ENCODE measurements at regions not wholly inside any gene's neighbourhood (a gene's known extent, or its start where the extent isn't known, plus 50 kb on each side); places are given as distances from the start of the nearest gene placed in this dataset.

GRCh38 chr14:73788701-73789551 lies 62.7 kb upstream of the PTGR2 start:
- no peak overlapping the region for H3K4me3 ChIP-seq (ENCODE audit: low read depth in 1 of 2, low read length in 2 of 2)
- no peaks in the 10 kb centered on the region for H3K36me3 ChIP-seq (ENCODE audit: control insufficient read depth in 2 of 2, insufficient read depth in 2 of 2, low read length in 1 of 2)
- peak overlapping the region; percentile 83 to 91 for H3K27ac ChIP-seq (ENCODE audit: low read depth in 2 of 2, low read length in 1 of 2)
- 73 to 80% methylated on average over 6 of the region's 6 CpGs for WGBS, 2 donors
- H3K9me3 ChIP-seq (ENCODE audit: control insufficient read depth in 2 of 2, insufficient read depth in 1 of 2, low read depth in 1 of 2, low read length in 1 of 2) = no peaks in the 10 kb centered on the region
- H3K4me1 ChIP-seq (ENCODE audit: control insufficient read depth in 2 of 2, insufficient read depth in 2 of 2, low read length in 1 of 2) = peaks cover 7 to 17% of the 10 kb centered on the region in 2 donors
- H3K27me3 ChIP-seq (ENCODE audit: control insufficient read depth in 1 of 2, insufficient read depth in 2 of 2, low read length in 2 of 2) = no peaks in the 10 kb centered on the region

- peaks cover 7 to 17% of the 10 kb centered on the region in 2 donors for H3K4me1 ChIP-seq (ENCODE audit: control insufficient read depth in 2 of 2, insufficient read depth in 2 of 2, low read length in 1 of 2)
- WGBS, 2 donors = 59% methylated on average over 4 of the region's 4 CpGs
- H3K4me3 ChIP-seq (ENCODE audit: low read depth in 1 of 2, low read length in 2 of 2) = no peak overlapping the region
- no peaks in the 10 kb centered on the region for H3K9me3 ChIP-seq (ENCODE audit: control insufficient read depth in 2 of 2, insufficient read depth in 1 of 2, low read depth in 1 of 2, low read length in 1 of 2)
- no peaks in the 10 kb centered on the region for H3K36me3 ChIP-seq (ENCODE audit: control insufficient read depth in 2 of 2, insufficient read depth in 2 of 2, low read length in 1 of 2)
- H3K27me3 ChIP-seq (ENCODE audit: control insufficient read depth in 1 of 2, insufficient read depth in 2 of 2, low read length in 2 of 2) = no peaks in the 10 kb centered on the region
- H3K27ac ChIP-seq (ENCODE audit: low read depth in 2 of 2, low read length in 1 of 2) = peak overlapping the region in 1 of 2 donors; percentile 98
These were observed 63.4 kb upstream of the PTGR2 start for GRCh38 chr14:73788317-73788598.

- H3K27ac ChIP-seq (ENCODE audit: low read depth in 2 of 2, low read length in 1 of 2) = peak overlapping the region; percentile 88 to 98
- H3K9me3 ChIP-seq (ENCODE audit: control insufficient read depth in 2 of 2, insufficient read depth in 1 of 2, low read depth in 1 of 2, low read length in 1 of 2) = no peaks in the 10 kb centered on the region
- peaks cover 7 to 17% of the 10 kb centered on the region in 2 donors for H3K4me1 ChIP-seq (ENCODE audit: control insufficient read depth in 2 of 2, insufficient read depth in 2 of 2, low read length in 1 of 2)
- no peaks in the 10 kb centered on the region for H3K27me3 ChIP-seq (ENCODE audit: control insufficient read depth in 1 of 2, insufficient read depth in 2 of 2, low read length in 2 of 2)
- H3K4me3 ChIP-seq (ENCODE audit: low read depth in 1 of 2, low read length in 2 of 2) = peak overlapping the region; percentile 74 to 79
- H3K36me3 ChIP-seq (ENCODE audit: control insufficient read depth in 2 of 2, insufficient read depth in 2 of 2, low read length in 1 of 2) = no peaks in the 10 kb centered on the region
- 1% methylated on average over 17 of the region's 17 CpGs for WGBS, 2 donors
These were observed 63.9 kb upstream of the PTGR2 start for GRCh38 chr14:73787486-73788316.

- Histone ChIP-seq H3K36me3 (ENCODE audit: control insufficient read depth in 2 of 2, insufficient read depth in 2 of 2, low read length in 1 of 2) (peaks cover 0 to 4% of the 10 kb centered on the region in 2 donors), H3K4me1 (ENCODE audit: control insufficient read depth in 2 of 2, insufficient read depth in 2 of 2, low read length in 1 of 2) (peaks cover 7 to 20% of the 10 kb centered on the region in 2 donors), H3K4me3 (ENCODE audit: low read depth in 1 of 2, low read length in 2 of 2) (peak overlapping the region; percentile 74 to 79), H3K27me3 (ENCODE audit: control insufficient read depth in 1 of 2, insufficient read depth in 2 of 2, low read length in 2 of 2) (no peaks in the 10 kb centered on the region), H3K9me3 (ENCODE audit: control insufficient read depth in 2 of 2, insufficient read depth in 1 of 2, low read depth in 1 of 2, low read length in 1 of 2) (no peaks in the 10 kb centered on the region), H3K27ac (ENCODE audit: low read depth in 2 of 2, low read length in 1 of 2) (peak overlapping the region; percentile 88 to 98)
- WGBS, 2 donors = 1% methylated on average over 80 to 105 of the region's 105 CpGs
These were observed 64.8 kb upstream of the PTGR2 start for GRCh38 chr14:73786636-73787485.

GRCh38 chr14:73785834-73786635 lies 65.6 kb upstream of the PTGR2 start:
- Histone ChIP-seq H3K9me3 (ENCODE audit: control insufficient read depth in 2 of 2, insufficient read depth in 1 of 2, low read depth in 1 of 2, low read length in 1 of 2) (no peaks in the 10 kb centered on the region), H3K27ac (ENCODE audit: low read depth in 2 of 2, low read length in 1 of 2) (peak overlapping the region; percentile 88 to 98), H3K4me3 (ENCODE audit: low read depth in 1 of 2, low read length in 2 of 2) (peak overlapping the region; percentile 74 to 79), H3K27me3 (ENCODE audit: control insufficient read depth in 1 of 2, insufficient read depth in 2 of 2, low read length in 2 of 2) (no peaks in the 10 kb centered on the region), H3K4me1 (ENCODE audit: control insufficient read depth in 2 of 2, insufficient read depth in 2 of 2, low read length in 1 of 2) (peaks cover 7 to 20% of the 10 kb centered on the region in 2 donors), H3K36me3 (ENCODE audit: control insufficient read depth in 2 of 2, insufficient read depth in 2 of 2, low read length in 1 of 2) (peaks cover 0 to 4% of the 10 kb centered on the region in 2 donors)
- WGBS, 2 donors = 0 to 1% methylated on average over 35 of the region's 35 CpGs

GRCh38 chr14:73785336-73785833 lies 66.2 kb upstream of the PTGR2 start:
- Histone ChIP-seq H3K4me3 (ENCODE audit: low read depth in 1 of 2, low read length in 2 of 2) (peak overlapping the region; percentile 74 to 79), H3K9me3 (ENCODE audit: control insufficient read depth in 2 of 2, insufficient read depth in 1 of 2, low read depth in 1 of 2, low read length in 1 of 2) (no peaks in the 10 kb centered on the region), H3K4me1 (ENCODE audit: control insufficient read depth in 2 of 2, insufficient read depth in 2 of 2, low read length in 1 of 2) (peaks cover 7 to 20% of the 10 kb centered on the region in 2 donors), H3K27me3 (ENCODE audit: control insufficient read depth in 1 of 2, insufficient read depth in 2 of 2, low read length in 2 of 2) (no peaks in the 10 kb centered on the region), H3K36me3 (ENCODE audit: control insufficient read depth in 2 of 2, insufficient read depth in 2 of 2, low read length in 1 of 2) (peaks cover 0 to 5% of the 10 kb centered on the region in 2 donors), H3K27ac (ENCODE audit: low read depth in 2 of 2, low read length in 1 of 2) (peak overlapping the region; percentile 88 to 98)
- 2 to 6% methylated on average over 8 of the region's 8 CpGs for WGBS, 2 donors

GRCh38 chr14:73784988-73785313 lies 66.7 kb upstream of the PTGR2 start:
- 35 to 44% methylated on average over 4 of the region's 4 CpGs for WGBS, 2 donors
- Histone ChIP-seq H3K4me1 (ENCODE audit: control insufficient read depth in 2 of 2, insufficient read depth in 2 of 2, low read length in 1 of 2) (peaks cover 7 to 20% of the 10 kb centered on the region in 2 donors), H3K27ac (ENCODE audit: low read depth in 2 of 2, low read length in 1 of 2) (peak overlapping the region; percentile 88 to 98)

GRCh38 chr14:73784181-73784987 lies 67.2 kb upstream of the PTGR2 start:
- WGBS, 2 donors = 25% methylated on average over 8 of the region's 8 CpGs
- Histone ChIP-seq H3K27ac (ENCODE audit: low read depth in 2 of 2, low read length in 1 of 2) (peak overlapping the region; percentile 88 to 98), H3K9me3 (ENCODE audit: control insufficient read depth in 2 of 2, insufficient read depth in 1 of 2, low read depth in 1 of 2, low read length in 1 of 2) (no peaks in the 10 kb centered on the region), H3K4me1 (ENCODE audit: control insufficient read depth in 2 of 2, insufficient read depth in 2 of 2, low read length in 1 of 2) (peaks cover 7 to 20% of the 10 kb centered on the region in 2 donors), H3K27me3 (ENCODE audit: control insufficient read depth in 1 of 2, insufficient read depth in 2 of 2, low read length in 2 of 2) (no peaks in the 10 kb centered on the region), H3K36me3 (ENCODE audit: control insufficient read depth in 2 of 2, insufficient read depth in 2 of 2, low read length in 1 of 2) (peaks cover 0 to 5% of the 10 kb centered on the region in 2 donors), H3K4me3 (ENCODE audit: low read depth in 1 of 2, low read length in 2 of 2) (no peak overlapping the region)

More at GRCh38 chr14:73784988-73785313, 66.7 kb upstream of the PTGR2 start:
- peaks cover 0 to 5% of the 10 kb centered on the region in 2 donors for H3K36me3 ChIP-seq (ENCODE audit: control insufficient read depth in 2 of 2, insufficient read depth in 2 of 2, low read length in 1 of 2)
- peak overlapping the region in 1 of 2 donors; percentile 79 for H3K4me3 ChIP-seq (ENCODE audit: low read depth in 1 of 2, low read length in 2 of 2)
- no peaks in the 10 kb centered on the region for H3K27me3 ChIP-seq (ENCODE audit: control insufficient read depth in 1 of 2, insufficient read depth in 2 of 2, low read length in 2 of 2)
- H3K9me3 ChIP-seq (ENCODE audit: control insufficient read depth in 2 of 2, insufficient read depth in 1 of 2, low read depth in 1 of 2, low read length in 1 of 2) = no peaks in the 10 kb centered on the region

Data from esophagus (tissue), 2 donors.